DOHH2 (cell line): ENCODE measurements at regions not wholly inside any gene's neighbourhood (a gene's known extent, or its start where the extent isn't known, plus 50 kb on each side); places are given as distances from the start of the nearest gene placed in this dataset.

Experiments
- EZH2phosphoT487 ChIP-seq: fragments of 200-600 bp; sonication (generic); IDR thresholded peaks from 2 replicates; pipeline ENCODE4 v1.6.1; 2017; ENCODE audit warnings: borderline replicate concordance, mild to moderate bottlenecking, antibody characterized with exemption, low read length, moderate library complexity, mixed read lengths
- TF ChIP-seq, protein P1 (sequence below): fragments of 200-600 bp; sonication (generic); IDR thresholded peaks from one replicate; pipeline ENCODE4 v1.5.1; 2014; ENCODE audit warnings: antibody characterized with exemption, mild to moderate bottlenecking, low read depth, low read length; ENCODE audit not compliant: poor library complexity, severe bottlenecking

DNA sequence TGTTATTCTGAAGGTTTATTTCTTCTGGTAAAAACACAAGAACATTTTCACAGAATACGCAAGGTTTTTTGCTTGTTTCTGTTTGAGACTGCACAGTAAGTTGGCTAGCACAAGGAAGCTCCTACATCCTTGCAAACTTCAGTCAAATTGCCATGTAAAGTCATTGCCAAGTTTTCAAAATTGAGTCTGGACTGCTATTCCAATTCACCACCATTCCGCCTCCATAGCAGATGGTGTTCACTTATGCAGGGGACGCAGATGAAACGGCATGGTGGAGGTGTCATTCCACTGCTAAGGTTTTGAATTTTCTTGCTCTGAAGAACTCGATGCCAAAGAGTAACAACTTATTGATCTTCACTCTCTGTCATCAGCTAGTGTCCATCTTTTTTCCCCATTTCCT is 303.9 kb upstream of the SYT1 start:
- TF ChIP-seq, protein P1, sequence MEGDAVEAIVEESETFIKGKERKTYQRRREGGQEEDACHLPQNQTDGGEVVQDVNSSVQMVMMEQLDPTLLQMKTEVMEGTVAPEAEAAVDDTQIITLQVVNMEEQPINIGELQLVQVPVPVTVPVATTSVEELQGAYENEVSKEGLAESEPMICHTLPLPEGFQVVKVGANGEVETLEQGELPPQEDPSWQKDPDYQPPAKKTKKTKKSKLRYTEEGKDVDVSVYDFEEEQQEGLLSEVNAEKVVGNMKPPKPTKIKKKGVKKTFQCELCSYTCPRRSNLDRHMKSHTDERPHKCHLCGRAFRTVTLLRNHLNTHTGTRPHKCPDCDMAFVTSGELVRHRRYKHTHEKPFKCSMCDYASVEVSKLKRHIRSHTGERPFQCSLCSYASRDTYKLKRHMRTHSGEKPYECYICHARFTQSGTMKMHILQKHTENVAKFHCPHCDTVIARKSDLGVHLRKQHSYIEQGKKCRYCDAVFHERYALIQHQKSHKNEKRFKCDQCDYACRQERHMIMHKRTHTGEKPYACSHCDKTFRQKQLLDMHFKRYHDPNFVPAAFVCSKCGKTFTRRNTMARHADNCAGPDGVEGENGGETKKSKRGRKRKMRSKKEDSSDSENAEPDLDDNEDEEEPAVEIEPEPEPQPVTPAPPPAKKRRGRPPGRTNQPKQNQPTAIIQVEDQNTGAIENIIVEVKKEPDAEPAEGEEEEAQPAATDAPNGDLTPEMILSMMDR: no peak
- TF ChIP-seq EZH2phosphoT487: no peak
